Sigmoid colon (tissue), 4 donors: ENCODE measurements at regions not wholly inside any gene's neighbourhood (a gene's known extent, or its start where the extent isn't known, plus 50 kb on each side); places are given as distances from the start of the nearest gene placed in this dataset.

Source experiments
- CTCF ChIP-seq, 4 experiments: fragments of 450-650 bp in 3 of 4; fragments of 200-600 bp in 1 of 4; IDR thresholded peaks; one replicate each; pipeline ENCODE4 v1.5.1; 2016 to 2019; ENCODE audit warnings: antibody characterized with exemption in 4 of 4, mild to moderate bottlenecking in 3 of 4, moderate library complexity in 2 of 4
- POLR2AphosphoS5 ChIP-seq, 4 donors: sonication (generic); formaldehyde crosslinking; IDR thresholded peaks; one replicate each; pipeline ENCODE4 v1.6.1; 2017; ENCODE audit warnings: antibody characterized with exemption in 4 of 4

- TF ChIP-seq CTCF (IDR thresholded peaks at IDR 0.05) (no peak), POLR2AphosphoS5 (IDR thresholded peaks at IDR 0.05) (no peak)
Measured at GRCh38 chr12:33670284-33670683, 230.7 kb upstream of the SYT10 start.
